Right lobe of liver (tissue), 6 donors: ENCODE measurements at regions not wholly inside any gene's neighbourhood (a gene's known extent, or its start where the extent isn't known, plus 50 kb on each side); places are given as distances from the start of the nearest gene placed in this dataset.
"Not testable (repeated sequence)": the region's sequence is repeated elsewhere in the genome, so short reads cannot be mapped to it uniquely, and the experiment has no call there.

Experiments
- ATAC-seq, 4 donors: fragments of 200-7000 bp; cut with Tn5 transposase; one replicate each; pipeline ENCODE4 v1.9.1; 2020; ENCODE audit warnings: mild to moderate bottlenecking in 4 of 4, moderate library complexity in 4 of 4
- DNase-seq, 3 donors: peaks; one replicate each; pipeline ENCODE4 v3.0.0-alpha.2; 2020
- H3K27ac ChIP-seq, 3 donors: fragments of 200-600 bp; one replicate each; pipeline ENCODE4 v1.8.0; 2022
- H3K27me3 ChIP-seq, 2 donors: fragments of 200-600 bp; one replicate each; pipeline ENCODE4 v1.8.0; 2022
- H3K36me3 ChIP-seq, 4 donors: fragments of 200-600 bp; sonication (generic) in 1 of 4; one replicate each; pipeline versions ENCODE4 v1.5.1 to v1.8.0; 2017 to 2022; ENCODE audit warnings: control low read depth in 1 of 4
- H3K4me1 ChIP-seq, 4 donors: fragments of 200-600 bp; sonication (generic) in 1 of 4; one replicate each; pipeline versions ENCODE4 v1.5.1 to v1.8.0; 2017 to 2022; ENCODE audit warnings: control low read depth in 1 of 4
- H3K4me3 ChIP-seq, 3 donors: fragments of 200-600 bp; one replicate each; pipeline ENCODE4 v1.8.0; 2022
- H3K9me3 ChIP-seq, 4 donors: fragments of 200-600 bp; sonication (generic) in 1 of 4; one replicate each; pipeline versions ENCODE4 v1.5.1 to v1.8.0; 2017 to 2022; ENCODE audit warnings: control low read depth in 1 of 4
- POLR2A ChIP-seq: fragments of 450-650 bp; IDR thresholded peaks from one replicate; pipeline ENCODE4 v1.6.1; 2017; ENCODE audit warnings: antibody characterized with exemption, mild to moderate bottlenecking
- WGBS: methylation state at CpG from one replicate; pipeline ENCODE4 v1.1.6; 2018; ENCODE audit warnings: low coverage, low lambda C conversion rate; ENCODE audit not compliant: insufficient coverage; ENCODE audit errors: missing lambda C conversion rate; 5-methylcytosine and 5-hydroxymethylcytosine counted together
- intact Hi-C, 2 donors: fragments of 100-400 bp; cut with DNase I; formaldehyde crosslinking; loops; one replicate each; pipeline versions ENCODE4 v1.11.2 to v1.14.1; 2022
- TF ChIP-seq, protein P1 (sequence below), 4 donors: fragments of 200-600 bp in 3 of 4; fragments of 450-650 bp in 1 of 4; IDR thresholded peaks; one replicate each; pipeline versions ENCODE4 v1.5.1 to v1.8.0; 2016 to 2022; ENCODE audit warnings: antibody characterized with exemption in 4 of 4, mild to moderate bottlenecking in 2 of 4
- donor health status: DM: no; HTN: yes; CAD: no.
- donor health status: DM: no; HTN: no; CAD: no.
- donor health status: DM: no; HTN: no; CAD: no.
- donor health status: DM: no; HTN: yes; CAD: no.
- donor health status: DM: no; HTN: yes; CAD: no.

DNA sequence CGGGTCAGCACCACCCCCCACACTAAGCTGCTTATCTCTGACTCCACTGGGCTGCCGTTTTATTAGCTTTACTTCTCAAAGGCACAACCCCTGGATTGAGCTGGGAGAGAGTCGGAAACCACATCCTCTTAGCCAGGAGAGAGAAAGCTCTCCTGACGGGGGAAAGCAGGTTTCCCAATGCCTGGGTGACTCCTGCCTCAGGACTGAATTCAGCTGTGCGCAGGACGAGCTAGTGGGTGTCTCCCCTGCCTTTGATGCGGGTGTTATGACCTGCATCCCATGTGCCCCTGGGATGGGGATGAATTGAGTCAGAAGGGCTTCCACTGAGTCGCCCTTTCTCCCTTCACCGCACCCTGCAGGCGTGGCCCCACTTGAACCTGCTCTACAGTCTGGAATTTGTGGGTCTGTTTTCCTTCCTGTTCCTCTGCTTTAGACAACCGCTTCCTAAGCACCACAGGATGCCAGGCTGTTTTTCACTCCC is 819.2 kb upstream of the EEF2KMT start:
- Histone ChIP-seq H3K27ac (no peak overlapping the region), H3K4me3 (no peak overlapping the region), H3K27me3 (no peaks in the 10 kb centered on the region), H3K9me3 (no peaks in the 10 kb centered on the region), H3K4me1 (no peaks in the 10 kb centered on the region), H3K36me3 (no peaks in the 10 kb centered on the region)
- DNase-seq (no peak), ATAC-seq (no peak)
- no peak for TF ChIP-seq POLR2A
- TF ChIP-seq, protein P1, sequence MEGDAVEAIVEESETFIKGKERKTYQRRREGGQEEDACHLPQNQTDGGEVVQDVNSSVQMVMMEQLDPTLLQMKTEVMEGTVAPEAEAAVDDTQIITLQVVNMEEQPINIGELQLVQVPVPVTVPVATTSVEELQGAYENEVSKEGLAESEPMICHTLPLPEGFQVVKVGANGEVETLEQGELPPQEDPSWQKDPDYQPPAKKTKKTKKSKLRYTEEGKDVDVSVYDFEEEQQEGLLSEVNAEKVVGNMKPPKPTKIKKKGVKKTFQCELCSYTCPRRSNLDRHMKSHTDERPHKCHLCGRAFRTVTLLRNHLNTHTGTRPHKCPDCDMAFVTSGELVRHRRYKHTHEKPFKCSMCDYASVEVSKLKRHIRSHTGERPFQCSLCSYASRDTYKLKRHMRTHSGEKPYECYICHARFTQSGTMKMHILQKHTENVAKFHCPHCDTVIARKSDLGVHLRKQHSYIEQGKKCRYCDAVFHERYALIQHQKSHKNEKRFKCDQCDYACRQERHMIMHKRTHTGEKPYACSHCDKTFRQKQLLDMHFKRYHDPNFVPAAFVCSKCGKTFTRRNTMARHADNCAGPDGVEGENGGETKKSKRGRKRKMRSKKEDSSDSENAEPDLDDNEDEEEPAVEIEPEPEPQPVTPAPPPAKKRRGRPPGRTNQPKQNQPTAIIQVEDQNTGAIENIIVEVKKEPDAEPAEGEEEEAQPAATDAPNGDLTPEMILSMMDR (IDR thresholded peaks at IDR 0.05) = no peak
- intact Hi-C loops = no loop called here
- 11% methylated on average over 4 of the region's 11 CpGs for WGBS

DNA sequence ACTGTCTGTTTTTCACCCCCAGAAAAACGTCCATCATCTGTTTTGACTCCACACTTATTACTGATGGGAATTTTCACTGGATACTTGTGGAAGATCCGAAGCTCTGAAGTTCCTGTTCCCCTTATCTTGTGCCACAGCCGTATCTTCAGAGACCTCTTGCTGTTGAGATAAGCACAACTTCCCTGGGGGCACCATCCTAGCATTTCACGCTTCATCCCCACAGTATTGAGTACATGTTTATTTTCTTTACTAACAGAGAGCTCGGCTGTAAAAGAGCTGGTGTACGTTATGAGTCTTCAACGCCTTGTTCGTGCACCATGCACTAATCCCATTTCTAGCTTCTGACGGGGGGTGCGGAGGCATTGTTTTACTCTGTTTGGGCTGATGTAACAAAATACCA is 813.6 kb upstream of the EEF2KMT start:
- Histone ChIP-seq H3K27ac (no peak overlapping the region), H3K27me3 (no peaks in the 10 kb centered on the region), H3K9me3 (no peaks in the 10 kb centered on the region), H3K4me1 (no peaks in the 10 kb centered on the region), H3K4me3 (no peak overlapping the region), H3K36me3 (no peaks in the 10 kb centered on the region)
- no peak for ATAC-seq
- intact Hi-C loops = no loop called here
- DNase-seq = no peak
- TF ChIP-seq, protein P1 (IDR thresholded peaks at IDR 0.05) = no peak
- TF ChIP-seq POLR2A = no peak
- 7% methylated on average over 10 of the region's 10 CpGs for WGBS

DNA sequence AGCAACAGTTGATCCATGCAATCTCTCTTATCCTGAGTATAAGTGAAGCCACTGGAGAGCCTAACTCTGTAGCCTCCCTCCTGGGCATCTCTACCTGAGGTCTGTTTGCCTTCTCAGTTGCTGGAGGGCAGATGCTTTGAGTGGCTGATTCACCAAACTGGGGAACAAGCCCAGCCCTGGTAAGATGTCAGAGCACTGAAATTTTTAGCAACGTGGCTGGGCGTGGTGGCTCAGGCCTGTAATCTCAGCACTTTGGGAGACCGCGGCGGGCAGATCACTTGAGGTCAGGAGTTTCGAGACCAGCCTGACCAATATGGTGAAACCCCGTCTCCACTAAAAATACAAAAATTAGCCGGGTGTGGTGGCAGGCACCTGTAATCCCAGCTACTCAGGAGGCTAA is 812.0 kb upstream of the EEF2KMT start:
- H3K4me1 ChIP-seq, H3K9me3 ChIP-seq, H3K27ac ChIP-seq, ATAC-seq, intact Hi-C loops, H3K27me3 ChIP-seq, H3K4me3 ChIP-seq, DNase-seq, H3K36me3 ChIP-seq: not testable (repeated sequence)
- WGBS = 76% methylated on average over 7 of the region's 8 CpGs

DNA sequence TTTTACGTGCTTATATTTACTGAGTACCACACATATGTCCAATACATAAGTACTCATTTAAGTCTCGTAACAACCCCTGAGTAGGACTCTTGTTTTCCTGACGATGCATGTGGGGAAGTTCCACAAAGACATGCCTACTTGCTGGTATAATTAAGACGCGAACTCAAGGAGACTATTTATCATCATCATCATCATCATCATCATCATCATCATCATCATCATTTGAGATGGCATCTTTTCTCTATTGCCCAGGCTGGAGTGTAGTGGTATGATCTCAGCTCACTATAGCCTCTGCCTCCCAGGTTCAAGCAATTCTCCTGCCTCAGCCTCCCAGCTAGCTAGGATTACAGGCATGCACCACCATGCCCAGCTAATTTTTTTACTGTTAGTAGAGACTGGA is 809.9 kb upstream of the EEF2KMT start:
- WGBS = 83% methylated on average over 5 of the region's 5 CpGs
- Histone ChIP-seq H3K4me1 (no peaks in the 10 kb centered on the region), H3K9me3 (no peaks in the 10 kb centered on the region), H3K27me3 (no peaks in the 10 kb centered on the region), H3K4me3 (no peak overlapping the region), H3K27ac (no peak overlapping the region), H3K36me3 (no peaks in the 10 kb centered on the region)
- no peak for ATAC-seq
- no peak for TF ChIP-seq POLR2A
- TF ChIP-seq, protein P1 (IDR thresholded peaks at IDR 0.05) = no peak
- intact Hi-C loops = no loop called here
- DNase-seq = no peak

DNA sequence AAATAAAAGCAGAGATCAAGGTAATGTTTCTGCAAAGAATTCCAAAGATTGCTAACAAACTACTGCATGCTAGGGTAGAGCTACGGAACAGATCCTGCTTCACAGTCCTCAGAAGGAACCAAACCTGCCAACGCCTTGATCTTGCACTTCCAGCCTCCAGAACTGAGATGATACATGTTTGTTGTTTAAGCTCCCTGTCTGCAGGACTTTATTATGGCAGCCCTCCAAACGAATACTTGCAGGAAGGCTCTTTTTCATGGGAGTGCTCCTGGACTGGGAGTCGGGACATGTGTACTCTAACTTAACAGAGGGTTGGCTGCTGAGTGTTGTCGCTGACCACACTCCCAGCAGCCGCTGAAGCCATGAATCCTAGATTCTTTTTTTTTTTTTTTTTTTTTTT is 808.8 kb upstream of the EEF2KMT start:
- intact Hi-C loops = no loop called here
- no peaks in the 10 kb centered on the region for H3K36me3 ChIP-seq
- no peak overlapping the region for H3K27ac ChIP-seq
- H3K9me3 ChIP-seq = no peaks in the 10 kb centered on the region
- TF ChIP-seq POLR2A = no peak
- no peaks in the 10 kb centered on the region for H3K27me3 ChIP-seq
- DNase-seq (no peak), ATAC-seq (no peak)
- no peaks in the 10 kb centered on the region for H3K4me1 ChIP-seq
- WGBS = 60% methylated on average over 3 of the region's 6 CpGs
- no peak overlapping the region for H3K4me3 ChIP-seq

DNA sequence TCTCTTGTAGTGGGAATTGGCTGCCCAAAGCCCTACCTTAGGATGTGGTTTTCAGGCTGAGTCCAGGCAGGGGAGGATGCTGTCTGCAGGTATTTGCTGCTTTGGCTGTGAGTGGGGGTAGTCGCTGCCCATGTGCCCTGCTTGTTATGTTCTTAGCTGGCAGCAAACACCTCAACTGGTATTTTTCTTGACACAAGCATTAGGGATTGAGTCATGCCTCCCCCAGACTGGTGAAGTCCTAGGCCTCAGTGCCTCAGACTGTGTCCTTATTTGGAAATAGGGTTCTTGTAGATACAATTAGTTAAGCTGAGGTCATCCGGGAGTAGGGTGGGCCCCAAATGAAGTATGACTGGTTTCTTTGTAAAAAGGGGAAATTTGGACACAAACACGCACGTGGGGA is 808.3 kb upstream of the EEF2KMT start:
- H3K36me3 ChIP-seq = no peaks in the 10 kb centered on the region
- intact Hi-C loops = no loop called here
- no peaks in the 10 kb centered on the region for H3K27me3 ChIP-seq
- H3K9me3 ChIP-seq = no peaks in the 10 kb centered on the region
- ATAC-seq (no peak), DNase-seq (no peak)
- TF ChIP-seq, protein P1 (IDR thresholded peaks at IDR 0.05) = no peak
- TF ChIP-seq POLR2A = no peak
- no peaks in the 10 kb centered on the region for H3K4me1 ChIP-seq
- 44% methylated on average over 3 of the region's 4 CpGs for WGBS
- no peak overlapping the region for H3K4me3 ChIP-seq
- no peak overlapping the region for H3K27ac ChIP-seq
